OCI-LY3 (cell line): ENCODE measurements at regions not wholly inside any gene's neighbourhood (a gene's known extent, or its start where the extent isn't known, plus 50 kb on each side); places are given as distances from the start of the nearest gene placed in this dataset.

Source experiments
- CTCF ChIP-seq: fragments of 200-600, 300-600 bp; sonication (generic); IDR thresholded peaks from 2 replicates; pipeline ENCODE4 v1.5.1; 2014; ENCODE audit warnings: antibody characterized with exemption, low read length, low read depth
- EZH2phosphoT487 ChIP-seq: fragments of 200-600 bp; shearing (Covaris generic); IDR thresholded peaks from 2 replicates; pipeline ENCODE4 v1.6.1; 2018; ENCODE audit warnings: antibody characterized with exemption, mixed run types, low read depth

DNA sequence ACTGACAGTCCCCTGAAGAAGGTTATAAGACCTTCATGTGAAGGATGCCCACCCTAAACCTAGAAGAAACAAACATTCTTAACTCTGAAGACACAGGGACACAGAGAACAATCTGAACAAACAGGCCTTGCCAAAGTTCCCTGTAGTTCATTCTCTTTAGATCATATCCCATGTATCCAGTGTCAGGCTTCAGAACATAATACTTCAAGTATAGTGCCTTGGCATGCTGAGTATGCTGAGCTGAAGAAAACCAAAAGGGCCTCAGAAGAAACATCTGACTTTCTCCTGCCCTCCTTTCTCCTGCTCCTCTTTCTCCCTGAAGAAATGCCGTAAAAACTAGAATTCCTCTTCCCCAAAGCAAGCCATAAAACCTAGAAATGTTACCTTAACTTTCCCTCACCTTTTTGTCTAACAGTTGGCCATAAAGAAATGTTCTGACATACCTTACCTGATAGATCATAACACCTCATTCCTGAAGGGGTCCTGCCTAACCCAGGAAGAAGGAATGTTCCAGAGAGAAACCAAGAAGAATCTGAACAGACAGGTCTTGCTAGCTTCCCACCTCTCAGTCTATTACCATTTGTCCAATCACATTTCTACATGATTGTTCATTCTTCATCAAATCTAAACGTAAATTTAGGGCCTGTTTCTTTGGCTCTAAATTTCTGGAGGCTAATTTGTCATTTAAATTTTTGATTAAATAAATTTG, 160.1 kb upstream of the ZC3H15 start:
- TF ChIP-seq CTCF (no peak), EZH2phosphoT487 (no peak)
